ENCODE measurements at regions not wholly inside any gene's neighbourhood (a gene's known extent, or its start where the extent isn't known, plus 50 kb on each side); places are given as distances from the start of the nearest gene placed in this dataset.

DNA sequence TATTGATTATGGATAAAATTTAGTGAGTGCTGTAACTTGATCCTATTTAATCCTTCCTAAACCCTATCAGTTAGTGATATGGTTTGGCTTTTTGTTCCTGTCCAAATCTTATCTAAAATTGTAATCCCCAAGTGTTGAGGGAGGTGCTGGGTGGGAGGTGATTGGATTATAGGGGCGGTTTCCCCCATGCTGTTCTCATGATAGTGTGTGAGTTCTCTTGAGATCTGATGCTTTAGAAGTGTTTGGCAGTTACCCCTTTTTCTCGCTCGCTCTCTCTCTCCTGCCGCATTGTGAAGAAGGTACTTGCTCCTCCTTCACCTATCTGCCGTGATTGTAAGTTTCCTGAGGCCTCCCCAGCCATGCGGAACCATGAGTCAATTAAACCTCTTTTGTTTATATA lies 134.0 kb upstream of the SUCLG2 start:
- TF ChIP-seq, protein P1, sequence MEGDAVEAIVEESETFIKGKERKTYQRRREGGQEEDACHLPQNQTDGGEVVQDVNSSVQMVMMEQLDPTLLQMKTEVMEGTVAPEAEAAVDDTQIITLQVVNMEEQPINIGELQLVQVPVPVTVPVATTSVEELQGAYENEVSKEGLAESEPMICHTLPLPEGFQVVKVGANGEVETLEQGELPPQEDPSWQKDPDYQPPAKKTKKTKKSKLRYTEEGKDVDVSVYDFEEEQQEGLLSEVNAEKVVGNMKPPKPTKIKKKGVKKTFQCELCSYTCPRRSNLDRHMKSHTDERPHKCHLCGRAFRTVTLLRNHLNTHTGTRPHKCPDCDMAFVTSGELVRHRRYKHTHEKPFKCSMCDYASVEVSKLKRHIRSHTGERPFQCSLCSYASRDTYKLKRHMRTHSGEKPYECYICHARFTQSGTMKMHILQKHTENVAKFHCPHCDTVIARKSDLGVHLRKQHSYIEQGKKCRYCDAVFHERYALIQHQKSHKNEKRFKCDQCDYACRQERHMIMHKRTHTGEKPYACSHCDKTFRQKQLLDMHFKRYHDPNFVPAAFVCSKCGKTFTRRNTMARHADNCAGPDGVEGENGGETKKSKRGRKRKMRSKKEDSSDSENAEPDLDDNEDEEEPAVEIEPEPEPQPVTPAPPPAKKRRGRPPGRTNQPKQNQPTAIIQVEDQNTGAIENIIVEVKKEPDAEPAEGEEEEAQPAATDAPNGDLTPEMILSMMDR (IDR thresholded peaks at IDR 0.05) = no peak
- no peak for TF ChIP-seq EP300 (IDR thresholded peaks at IDR 0.05)

Measured in ovary (tissue), 3 donors.